HG03280 (cell line): ENCODE measurements at regions not wholly inside any gene's neighbourhood (a gene's known extent, or its start where the extent isn't known, plus 50 kb on each side); places are given as distances from the start of the nearest gene placed in this dataset.
"Not testable (repeated sequence)": the region's sequence is repeated elsewhere in the genome, so short reads cannot be mapped to it uniquely, and the experiment has no call there.

ENCODE experiments used
- ATAC-seq: cut with Tn5 transposase; IDR thresholded peaks from one replicate; pipeline ENCODE4 v1.9.1; 2021; ENCODE audit warnings: mild to moderate bottlenecking, moderate library complexity; ENCODE audit not compliant: unreplicated experiment

DNA sequence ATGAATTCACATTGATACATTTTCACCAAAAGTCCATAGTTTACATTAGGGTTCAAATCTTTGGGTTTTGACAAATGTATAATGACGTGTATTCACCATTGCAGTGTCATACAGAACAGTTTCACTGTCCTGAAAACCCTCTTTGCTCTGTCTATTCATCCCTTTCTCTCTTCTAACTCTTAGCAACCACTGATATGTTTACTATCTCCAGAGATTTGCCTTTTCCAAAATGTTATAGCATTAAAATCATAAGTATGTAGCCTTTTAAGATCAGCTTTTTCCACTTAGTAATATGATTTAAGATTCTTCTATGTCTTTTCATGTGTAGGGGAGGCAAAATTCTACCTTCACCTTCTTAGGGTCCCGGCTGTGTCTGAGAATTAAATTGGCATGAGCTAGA is 203.8 kb downstream of the TPRG1 start:
- no peak for ATAC-seq

DNA sequence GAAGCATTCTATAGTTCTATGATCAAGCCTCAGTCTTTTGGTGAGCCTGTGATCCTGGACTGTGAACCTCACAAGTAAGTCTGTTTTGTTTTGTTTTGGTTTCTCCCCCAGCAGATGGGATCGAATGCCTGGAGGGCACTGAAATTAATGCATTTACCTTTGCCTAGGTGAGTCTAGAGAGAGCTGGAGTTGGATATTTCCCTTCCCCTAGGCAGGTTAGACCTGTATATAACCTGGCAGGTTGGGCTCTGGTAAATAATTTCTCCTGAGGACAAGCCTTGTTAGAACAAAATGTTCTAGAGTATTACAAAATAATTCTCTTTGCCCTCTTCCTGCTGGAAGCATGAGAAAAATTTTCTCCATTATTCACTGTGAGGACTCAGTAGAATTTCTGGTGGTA is 211.9 kb downstream of the TPRG1 start:
- ATAC-seq: no peak

DNA sequence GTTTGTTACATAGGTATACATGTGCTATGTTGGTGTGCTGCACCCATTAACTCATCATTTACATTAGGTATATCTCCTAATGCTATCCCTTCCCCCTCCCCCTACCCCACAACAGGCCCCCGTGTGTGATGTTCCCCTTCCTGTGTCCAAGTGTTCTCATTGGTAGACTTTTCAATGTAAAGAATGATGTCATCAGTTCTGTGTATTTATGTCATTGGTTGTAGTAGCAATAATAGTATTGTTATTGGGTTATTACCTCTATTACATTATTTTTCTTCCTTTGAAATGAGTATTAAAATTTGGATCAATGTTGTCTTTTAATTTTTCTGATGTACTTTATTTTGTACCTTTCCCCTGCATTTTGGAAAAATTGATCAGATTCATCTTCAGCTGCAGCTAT is 214.1 kb downstream of the TPRG1 start:
- not testable (repeated sequence) for ATAC-seq

DNA sequence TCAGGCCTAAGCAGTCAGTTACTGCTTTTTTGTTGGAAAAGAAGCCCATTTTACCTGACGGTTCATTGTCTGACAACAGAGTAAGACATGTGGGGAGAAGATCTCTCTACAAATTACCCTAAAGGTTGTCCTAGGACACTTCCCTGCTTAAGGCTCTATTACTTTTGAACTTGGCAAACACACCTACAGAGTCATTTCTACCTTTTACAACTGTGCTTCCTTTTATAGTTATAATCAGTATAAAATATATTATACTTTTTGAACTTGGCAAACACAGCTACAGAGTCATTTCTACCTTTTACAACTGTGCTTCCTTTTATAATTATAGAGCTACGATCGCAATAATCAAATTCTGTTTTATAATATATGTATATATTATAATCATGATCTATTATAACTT is 215.0 kb downstream of the TPRG1 start:
- no peak for ATAC-seq

DNA sequence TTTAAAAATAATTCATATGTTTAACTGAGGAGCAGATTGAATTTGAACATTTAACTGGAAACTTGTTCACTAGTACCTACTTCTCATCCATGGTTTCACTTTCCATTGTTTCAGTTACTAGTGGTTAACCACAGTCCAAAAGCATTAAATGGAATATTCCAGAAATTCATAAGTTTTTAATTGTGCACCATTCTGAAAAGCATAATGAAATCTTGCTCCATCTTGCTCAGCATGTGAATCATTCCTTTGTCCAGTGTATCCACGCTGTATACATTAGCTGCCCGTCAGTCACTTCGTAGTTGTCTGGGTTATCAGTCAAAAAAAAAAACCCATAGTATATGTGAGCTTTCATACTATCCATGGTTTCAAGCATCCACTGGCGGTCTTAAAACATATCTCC is 217.6 kb downstream of the TPRG1 start:
- ATAC-seq: no peak

DNA sequence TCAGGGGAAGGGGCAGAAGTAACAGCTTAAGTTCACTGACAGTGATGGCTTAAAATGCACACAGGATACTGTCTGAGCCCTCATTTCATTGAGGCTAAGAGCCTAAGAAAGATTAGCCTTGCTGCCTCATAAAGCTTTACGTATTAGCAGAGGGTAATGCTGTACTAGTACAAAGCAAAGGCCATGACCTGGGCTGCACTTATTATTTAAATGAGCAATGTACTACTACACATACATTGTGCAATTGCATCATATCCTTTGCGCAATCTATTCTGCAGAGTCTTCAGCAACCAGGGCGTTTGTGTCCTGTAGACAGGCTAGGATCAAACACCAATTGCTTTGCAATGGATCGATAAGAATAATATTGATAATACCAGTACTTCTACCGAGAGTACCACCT is 221.8 kb downstream of the TPRG1 start:
- no peak for ATAC-seq

DNA sequence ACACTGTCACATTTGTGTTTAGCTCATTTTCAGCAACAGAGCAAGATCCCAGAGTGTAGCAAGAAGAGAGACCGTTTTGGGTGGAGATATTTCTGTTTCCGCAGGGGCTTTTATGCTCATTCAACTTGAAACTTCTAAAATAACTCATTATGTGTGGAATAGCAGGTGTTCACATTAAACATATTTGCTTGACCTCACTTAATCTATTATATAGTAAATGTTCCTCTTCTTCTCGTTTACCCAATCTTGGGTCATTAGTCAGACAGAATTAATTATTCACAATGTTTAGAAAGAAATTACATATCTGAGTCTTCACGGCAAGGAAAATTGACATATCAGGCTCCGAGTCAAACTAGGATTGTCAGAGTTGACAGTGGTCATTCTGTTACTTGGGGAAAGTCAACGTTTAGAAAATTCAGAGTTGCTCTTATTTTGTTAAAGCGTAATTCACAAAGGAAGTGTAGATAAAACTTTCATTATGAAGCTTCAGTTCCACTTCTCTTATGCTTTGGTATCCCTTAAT is 222.9 kb downstream of the TPRG1 start:
- peak; percentile 76 for ATAC-seq

DNA sequence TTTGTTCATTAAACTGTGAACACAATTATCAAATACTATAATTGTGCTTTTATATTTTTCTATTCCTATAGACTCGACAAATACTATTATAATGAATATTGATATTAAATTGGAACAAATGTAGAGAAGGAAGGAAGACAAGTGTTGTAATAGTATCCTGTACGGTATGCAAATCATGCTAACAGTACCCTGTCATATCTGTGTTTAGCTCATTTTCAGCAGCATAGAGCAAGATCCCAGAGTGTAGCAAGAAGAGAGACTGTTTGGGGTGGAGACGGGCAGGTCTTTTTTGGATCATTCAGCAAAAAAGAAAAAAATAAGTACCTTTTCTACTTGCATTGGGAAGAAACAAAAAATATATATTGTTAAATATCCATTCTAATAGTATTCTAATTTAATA is 224.1 kb downstream of the TPRG1 start:
- ATAC-seq: no peak

DNA sequence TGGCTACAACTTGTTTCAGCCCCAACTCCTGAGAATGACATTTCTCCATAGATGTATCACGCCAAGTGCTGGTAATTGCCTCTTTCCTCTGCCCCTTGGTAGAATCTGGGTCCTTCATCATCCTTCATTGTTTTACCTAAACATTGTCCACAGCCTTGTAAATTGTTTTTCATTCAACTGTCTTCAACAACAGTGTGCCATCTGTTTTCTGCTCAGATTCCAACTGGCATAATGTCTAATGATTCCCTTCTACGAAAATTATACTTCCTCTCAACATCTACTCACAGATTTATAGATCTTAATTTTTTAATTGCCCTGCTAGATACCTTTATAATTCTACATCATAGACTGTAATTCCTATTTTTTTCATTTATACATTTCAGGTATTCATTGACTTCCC is 226.9 kb downstream of the TPRG1 start:
- ATAC-seq: no peak

DNA sequence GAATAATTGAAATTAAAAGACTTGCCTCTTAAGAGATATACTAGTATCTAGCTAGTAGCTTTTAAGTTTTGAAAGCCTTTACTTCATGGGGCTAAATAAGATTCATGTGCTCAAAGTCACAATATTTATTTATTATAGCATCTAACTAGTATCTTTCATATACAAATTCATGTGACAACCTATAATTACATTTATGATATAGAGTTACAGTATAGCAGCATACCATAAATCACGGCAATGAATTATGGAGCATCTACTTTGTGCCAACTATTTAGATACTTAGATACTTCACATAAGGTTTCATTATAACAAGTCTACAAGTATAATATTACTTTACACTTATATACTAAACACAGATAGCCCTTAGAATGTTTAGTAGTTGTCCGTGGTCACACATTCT is 229.4 kb downstream of the TPRG1 start:
- no peak for ATAC-seq

DNA sequence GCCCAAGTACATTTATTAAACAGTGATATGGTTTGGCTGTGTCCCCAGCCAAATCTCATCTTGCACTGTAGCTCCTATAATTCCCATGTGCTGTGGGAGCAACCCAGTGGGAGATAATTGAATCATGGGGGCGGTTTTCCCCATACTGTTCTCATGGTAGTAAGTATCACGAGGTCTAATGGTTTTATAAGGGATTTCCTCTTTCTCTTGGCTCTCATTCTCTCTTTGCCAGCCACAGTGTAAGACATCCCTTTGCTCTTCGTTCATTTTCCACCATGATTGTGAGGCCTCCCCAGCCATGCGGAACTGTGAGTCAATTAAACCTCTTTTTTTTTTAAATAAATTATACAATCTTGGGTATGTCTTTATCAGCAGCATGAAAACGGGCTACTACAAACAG is 228.0 kb upstream of the TP63 start:
- no peak for ATAC-seq

DNA sequence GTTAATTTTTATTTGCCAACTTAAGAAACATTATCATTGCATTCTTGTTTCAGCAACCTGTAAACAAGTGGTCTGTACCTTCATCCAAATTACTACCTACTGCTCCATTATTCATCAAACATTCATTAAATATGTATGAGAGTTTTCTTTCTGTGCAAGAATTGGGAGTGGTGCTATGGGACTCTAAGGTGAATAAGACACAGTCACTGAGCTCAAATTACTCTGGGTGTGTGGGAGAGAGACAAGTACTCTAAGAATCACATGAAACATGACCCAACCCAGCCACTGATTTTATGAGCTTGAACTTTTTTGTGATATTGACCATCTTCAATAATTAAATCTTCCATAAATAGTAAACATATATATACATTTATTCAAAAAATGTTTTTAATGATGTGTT is 227.2 kb upstream of the TP63 start:
- ATAC-seq: no peak

DNA sequence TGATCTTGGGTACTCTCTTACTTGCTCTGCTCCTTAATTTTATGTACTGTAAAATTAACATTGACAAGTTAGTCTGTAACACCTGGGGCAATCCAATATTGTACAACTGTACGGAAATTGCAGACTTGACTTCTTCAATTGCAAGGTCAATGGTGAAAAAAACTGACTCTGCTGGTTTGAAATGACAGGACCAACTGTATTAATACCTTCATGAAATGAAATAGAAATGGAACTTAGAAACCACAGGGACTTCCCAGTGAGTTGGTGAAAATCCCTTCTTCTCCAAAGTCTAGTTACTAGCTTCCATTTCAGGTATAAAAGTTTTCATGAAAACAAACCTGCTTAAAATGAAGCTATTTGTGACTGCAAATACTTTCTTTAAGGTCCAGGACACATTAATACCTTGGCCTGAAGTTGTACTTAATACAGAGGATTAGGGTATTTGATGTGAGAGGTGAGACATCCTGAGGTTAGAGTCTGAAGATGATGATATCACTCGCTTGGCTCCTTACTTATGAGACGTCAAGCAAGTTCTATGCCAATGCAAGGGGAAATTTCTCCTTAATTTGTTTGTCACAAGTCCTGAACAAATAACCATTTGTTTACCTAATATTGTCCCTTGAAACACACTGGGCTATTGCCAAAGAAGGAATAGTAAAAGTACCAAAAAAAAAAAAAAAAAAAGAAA is 226.2 kb upstream of the TP63 start:
- ATAC-seq: no peak

DNA sequence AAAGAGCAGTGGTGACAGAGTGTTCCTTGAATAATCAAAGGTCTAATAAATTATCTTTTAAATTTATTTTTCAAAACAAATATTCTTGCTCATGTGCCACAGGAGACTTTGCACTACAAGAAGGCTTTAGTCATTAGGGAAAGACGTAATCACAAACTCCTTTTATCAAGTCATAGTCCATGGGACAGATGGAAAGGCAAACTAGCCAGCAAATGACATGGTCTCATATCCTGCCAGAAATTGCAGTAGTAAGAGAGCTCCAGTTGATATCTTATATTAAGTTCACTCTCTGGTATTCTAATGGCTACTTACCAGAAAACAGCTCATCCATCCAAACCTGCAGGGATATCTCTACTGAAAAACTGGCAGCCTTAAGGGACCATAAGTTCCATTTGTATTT is 225.0 kb upstream of the TP63 start:
- no peak for ATAC-seq

DNA sequence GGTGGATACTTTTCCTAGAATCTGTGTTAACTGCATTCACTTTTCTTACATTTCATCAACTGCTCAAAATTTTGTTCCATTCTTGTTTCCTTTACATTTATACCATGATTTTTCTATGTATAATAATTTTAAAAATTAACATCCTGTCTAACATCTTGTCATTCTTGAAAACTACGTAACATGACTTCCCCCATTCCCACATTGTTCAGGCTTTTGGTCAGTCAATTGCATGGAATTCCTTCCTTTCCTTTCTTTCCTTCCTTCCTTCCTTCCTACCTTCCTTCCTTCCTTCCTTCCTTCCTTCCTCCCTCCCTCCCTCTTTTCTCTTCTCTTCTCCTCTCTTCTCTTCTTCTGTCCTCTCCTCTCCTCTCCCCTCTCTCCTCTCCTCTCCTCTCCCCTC is 220.7 kb upstream of the TP63 start:
- no peak for ATAC-seq

DNA sequence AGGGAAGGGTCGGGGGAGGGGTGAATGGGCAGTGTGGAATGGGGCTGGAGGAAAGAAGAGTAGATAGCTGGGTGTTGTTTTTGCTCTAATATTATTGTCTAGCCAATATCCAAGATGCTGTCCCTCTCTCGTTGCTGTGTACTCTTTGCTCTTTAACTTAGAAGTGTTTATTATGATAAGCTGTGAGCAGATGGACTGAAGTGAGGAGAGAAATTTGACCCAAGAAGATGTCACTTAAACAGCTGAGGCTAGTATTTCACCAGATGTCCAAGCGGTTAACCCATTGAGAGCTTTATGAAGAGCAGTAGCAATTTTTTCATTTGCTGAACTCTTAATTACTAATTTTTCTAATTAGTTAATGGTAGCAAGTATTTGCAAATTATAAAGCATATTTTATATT is 212.2 kb upstream of the TP63 start:
- no peak for ATAC-seq

DNA sequence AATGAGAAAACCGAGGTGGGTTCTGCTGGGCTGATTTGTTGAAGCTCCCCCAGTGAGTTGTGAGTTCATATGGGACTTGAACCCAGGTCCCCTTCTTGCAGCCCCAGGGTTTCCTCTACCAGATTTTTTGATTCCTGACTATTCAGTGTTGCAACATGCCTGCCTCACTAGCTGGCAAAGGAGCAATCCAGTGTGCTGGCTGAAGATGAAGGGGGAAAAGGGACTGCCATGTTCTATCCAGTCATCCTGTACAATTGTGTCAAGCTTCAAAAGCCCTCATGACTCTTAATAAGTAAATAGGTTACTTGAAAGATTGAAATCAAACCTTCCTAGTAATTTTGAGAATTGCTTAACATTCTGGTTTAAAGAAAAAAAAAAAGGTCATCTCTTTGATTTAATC is 211.5 kb upstream of the TP63 start:
- ATAC-seq: no peak

DNA sequence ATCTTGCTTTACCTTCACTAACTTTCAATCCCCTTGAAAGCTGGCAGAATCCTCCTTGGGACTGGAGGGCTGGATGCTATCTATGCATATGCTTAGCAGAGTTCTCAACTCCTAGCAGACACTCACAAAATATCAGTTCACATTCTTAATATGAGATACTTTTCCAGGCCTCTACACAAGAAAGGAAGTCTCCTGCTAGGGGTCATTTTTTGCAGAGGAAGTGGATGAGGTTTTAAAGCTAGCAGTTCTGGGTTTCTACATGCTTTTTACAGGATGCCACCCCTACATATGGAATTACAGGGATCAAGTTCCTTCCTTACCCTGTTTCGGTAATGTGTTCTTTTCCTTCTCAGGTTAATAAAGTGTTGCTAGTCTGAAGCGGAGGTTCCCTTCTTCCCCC is 206.3 kb upstream of the TP63 start:
- ATAC-seq: no peak

DNA sequence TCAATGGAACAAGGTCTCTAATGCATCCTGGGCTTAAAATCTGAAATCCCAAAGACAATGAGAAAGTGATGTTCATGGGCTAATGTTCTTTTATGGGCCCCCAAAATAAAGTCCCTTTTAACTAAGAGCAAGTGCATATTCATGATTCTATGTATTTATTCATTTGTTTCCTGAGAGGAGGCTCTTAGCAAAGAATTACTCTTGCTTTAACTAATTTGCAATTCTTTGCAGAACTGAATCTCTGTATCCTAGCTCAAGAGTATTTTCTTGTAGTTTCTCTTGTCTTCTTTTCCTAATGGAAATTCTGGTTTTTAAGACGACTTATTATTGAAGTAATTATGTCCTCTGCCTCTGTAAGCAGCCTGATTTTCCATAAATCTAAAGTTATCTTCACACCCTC is 202.2 kb upstream of the TP63 start:
- ATAC-seq: no peak

DNA sequence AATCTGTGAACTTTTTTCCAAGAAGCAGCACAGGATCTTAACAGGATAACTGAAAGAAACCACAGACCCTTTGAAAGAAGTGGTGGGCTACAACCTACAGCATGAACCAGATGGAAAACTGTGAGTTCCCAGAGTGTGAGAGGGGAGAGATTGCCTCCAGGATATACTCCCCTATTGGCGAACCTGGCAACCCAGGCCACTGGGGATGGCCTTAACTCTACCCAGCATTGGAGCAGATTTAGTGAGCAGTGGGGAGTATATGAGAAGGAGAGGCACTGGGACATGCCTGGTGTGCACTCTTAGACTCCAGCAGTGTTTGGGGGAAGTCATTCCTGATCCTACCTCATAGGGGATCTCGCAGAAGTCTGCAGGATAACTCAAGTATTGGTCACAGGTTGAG is 201.0 kb upstream of the TP63 start:
- no peak for ATAC-seq

DNA sequence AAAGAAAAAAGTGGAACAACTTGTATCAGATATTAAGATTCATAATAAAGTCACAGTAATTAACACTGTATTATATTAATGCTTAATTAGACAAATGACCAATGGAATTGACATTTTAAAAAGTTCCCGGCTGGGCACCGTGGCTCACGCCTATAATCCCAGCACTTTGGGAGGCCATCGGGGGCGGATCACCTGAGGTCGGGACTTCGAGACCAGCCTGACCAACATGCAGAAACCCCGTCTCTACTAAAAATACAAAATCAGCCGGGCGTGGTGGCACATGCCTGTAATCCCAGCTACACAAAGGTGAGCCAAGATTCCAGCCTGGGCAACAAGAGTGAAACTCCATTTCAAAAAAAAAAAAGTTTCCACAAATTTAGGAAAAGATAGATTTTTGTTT is 188.9 kb upstream of the TP63 start:
- not testable (repeated sequence) for ATAC-seq

DNA sequence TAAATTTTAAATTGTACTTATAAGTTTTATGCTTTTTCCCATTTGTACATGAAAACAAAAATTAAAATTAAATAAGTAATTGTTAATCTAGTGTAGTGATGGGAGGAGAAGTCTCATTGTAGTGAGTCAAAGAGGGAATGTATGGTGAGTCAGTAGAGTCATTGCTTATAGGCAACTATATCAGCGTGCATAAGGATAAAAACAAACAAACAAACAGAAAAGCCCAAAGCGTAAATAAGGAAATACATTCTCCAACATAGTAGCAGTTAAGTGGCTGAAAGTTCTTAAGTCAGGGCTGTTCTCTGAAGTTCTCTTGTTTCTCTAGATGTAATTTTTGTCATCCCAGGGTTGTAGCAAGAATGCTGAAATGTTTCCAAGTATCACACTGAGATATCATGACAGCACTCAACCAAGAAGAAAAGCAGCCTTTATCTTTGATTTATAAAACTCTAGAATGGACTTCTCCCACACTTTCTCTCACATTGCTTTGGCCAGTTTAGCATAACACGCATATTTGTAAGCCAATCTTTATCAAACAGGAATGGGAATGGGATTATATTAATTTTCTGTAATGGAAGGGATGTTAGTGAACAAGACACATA is 184.1 kb upstream of the TP63 start:
- no peak for ATAC-seq

DNA sequence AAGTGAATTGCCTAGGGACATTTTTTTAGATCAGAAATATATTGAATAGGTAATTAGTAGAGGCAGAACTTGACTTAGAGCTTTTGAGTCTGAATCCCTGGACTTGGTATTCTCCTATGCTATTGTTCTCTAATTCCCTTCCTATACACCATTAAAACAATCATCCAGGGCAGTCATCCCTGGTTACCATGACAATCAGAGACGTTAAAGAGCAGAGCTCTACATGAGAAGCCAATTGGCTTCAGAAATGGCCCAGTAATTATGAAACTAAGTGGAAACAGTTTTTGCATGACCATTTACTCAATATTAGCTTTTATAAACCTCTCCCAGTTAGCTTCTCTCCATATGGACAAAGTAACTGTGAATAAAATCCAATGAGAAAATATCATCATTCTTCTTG is 182.1 kb upstream of the TP63 start:
- no peak for ATAC-seq
